GM18520 (cell line): ENCODE measurements at regions not wholly inside any gene's neighbourhood (a gene's known extent, or its start where the extent isn't known, plus 50 kb on each side); places are given as distances from the start of the nearest gene placed in this dataset.

Experiments
- ATAC-seq: cut with Tn5 transposase; IDR thresholded peaks from one replicate; pipeline ENCODE4 v1.9.1; 2021; ENCODE audit not compliant: unreplicated experiment

DNA sequence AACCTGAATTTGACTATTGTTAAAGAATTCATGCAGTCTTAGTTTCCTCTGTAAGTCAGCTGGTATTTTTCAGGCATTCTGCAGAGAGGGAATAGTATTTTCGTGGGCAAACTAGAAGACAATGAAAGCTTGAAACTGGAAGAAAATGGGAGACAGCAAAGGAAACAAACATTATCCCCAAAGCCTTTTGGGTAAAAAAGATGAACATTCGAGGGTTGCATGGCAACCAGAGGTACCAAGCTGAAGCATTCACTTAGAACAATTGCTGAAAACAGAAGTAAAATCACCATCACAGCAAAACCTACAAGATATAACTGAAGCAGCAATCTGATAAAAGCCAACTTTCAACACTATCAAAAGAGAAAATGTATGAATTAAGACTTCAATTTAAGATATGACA is 233.7 kb downstream of the SCG2 start:
- no peak for ATAC-seq

GRCh38 chr2:223369889-223370288 is 232.3 kb downstream of the SCG2 start:
- ATAC-seq = no peak

DNA sequence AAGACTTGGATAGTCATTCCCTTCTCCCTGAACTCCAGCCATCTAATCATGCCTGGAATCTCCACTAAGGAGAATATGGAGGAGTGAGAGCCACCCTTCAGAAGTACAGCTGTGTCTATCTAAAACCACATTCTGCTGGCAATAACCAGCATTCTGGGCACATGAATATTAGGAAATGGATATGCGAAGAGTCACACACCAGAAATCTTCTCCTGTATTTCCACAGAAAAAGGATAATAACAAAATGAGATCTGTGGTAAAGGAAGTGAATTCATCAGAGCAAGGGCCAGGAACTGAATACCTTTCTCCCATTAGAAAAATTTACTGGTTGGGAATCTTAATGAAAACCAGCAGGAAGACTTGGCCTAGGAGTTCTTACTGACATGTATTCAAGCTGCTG is 218.8 kb downstream of the SCG2 start:
- ATAC-seq = no peak

- ATAC-seq = no peak
These were observed 216.0 kb downstream of the SCG2 start for GRCh38 chr2:223386189-223386588.

DNA sequence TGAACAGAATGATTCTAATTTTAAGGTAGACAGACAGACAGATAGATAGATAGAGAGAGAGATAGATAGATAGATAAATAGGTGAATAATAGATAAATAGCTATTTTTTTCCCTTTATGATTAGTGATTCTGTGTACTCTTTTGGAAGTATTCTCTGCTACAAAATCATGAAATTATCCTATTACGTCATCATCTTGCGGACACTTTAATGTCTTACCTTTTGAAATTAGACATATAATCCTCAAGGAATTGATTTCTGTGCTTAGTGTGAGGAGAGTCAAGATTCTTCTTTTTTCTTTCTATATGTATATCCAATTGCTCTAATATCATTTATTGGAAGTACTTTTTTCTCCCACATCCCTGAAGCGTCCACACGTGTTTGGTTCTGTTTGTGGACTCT is 215.2 kb downstream of the SCG2 start:
- ATAC-seq = no peak

DNA sequence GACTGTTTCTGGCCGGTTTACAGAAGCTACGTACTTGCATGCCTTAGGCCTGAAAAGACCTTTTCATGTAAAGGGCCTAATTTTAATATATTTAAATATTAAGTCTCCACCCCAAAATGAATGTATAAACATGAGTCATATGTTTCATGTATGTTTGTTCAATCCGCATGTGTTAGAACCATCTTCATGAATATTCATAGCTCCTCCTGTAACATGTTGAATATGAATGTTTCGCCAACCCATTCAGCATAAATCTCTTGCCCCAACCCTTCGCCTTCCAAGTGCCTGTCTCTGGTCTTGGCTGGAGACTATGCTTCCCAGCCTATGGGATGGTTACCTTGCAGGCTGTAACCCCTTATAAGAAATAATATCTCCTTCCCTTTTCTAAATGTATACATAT is 212.5 kb downstream of the SCG2 start:
- ATAC-seq = no peak

GRCh38 chr2:223396993-223397392 is 205.2 kb downstream of the SCG2 start:
- no peak for ATAC-seq

GRCh38 chr2:223399357-223399957 is 202.7 kb downstream of the SCG2 start:
- ATAC-seq = no peak

GRCh38 chr2:223404616-223405015 is 197.5 kb downstream of the SCG2 start:
- ATAC-seq = no peak

- no peak for ATAC-seq
These were observed 187.5 kb downstream of the SCG2 start for GRCh38 chr2:223414646-223415045.

DNA sequence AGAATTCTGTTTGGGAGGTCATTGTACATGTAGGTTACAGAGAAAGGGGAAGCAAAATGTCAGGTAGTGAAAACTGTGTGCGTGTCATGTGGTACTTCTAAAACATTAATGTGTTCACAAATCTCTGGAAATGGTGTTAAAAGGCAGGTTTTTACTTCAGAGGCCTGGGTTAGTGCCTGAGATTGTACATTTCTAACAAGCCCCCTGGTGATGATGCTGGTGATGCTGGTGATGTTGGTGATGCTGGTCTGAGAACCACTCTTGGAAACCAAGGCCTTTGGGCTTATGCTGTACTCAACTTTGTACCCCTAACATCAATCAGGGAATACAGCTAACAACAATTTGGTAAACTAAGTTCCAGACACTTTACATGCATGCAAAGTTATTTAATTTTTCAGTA is 187.1 kb downstream of the SCG2 start:
- ATAC-seq = no peak

GRCh38 chr2:223416815-223417610 is 185.1 kb downstream of the SCG2 start:
- no peak for ATAC-seq

- ATAC-seq = no peak
These were observed 184.0 kb downstream of the SCG2 start for GRCh38 chr2:223418131-223418530.

GRCh38 chr2:223418604-223419199 is 183.5 kb downstream of the SCG2 start:
- ATAC-seq = no peak

DNA sequence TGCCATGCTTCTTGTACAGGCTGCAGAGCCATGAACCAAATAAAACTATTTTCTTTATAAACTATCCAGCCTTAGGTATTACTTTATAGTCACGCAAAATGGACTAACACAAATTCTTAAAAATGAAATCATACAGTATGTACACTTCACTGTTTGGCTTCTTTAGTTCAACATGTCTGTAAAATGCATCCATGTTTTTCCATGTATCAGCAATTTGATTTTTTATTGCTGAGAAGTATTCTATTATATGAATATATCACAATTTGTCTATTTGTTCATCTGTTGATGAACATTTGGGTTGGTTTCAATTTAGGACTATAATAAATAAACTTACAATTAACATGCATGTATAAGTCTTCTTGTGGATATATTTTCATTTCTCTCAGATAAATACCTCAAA is 182.1 kb downstream of the SCG2 start:
- no peak for ATAC-seq

DNA sequence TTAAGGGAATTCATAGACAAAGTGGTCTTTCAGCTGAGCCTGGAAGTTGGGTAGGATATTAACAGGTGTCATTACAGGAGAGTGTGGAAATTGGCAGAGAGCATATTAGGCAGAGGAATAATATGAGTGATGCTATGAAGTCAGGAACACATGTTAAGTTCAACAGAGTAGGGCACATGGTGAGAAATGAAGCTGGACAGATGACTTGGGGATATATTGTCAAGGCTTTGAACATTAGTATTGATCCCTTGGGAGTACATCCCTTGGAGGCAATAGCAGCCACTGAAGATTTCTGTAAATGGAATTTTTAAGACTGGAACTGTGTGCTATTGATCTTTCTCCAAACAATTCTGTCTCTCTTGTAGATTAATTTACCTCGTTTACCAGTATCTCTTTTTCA is 170.7 kb downstream of the SCG2 start:
- ATAC-seq = no peak

- ATAC-seq = no peak
These were observed 168.7 kb downstream of the SCG2 start for GRCh38 chr2:223433461-223433860.

- no peak for ATAC-seq
These were observed 164.4 kb downstream of the SCG2 start for GRCh38 chr2:223437788-223438187.

- ATAC-seq = no peak
These were observed 163.0 kb downstream of the SCG2 start for GRCh38 chr2:223439184-223439583.

- no peak for ATAC-seq
These were observed 162.4 kb downstream of the SCG2 start for GRCh38 chr2:223439786-223440185.

DNA sequence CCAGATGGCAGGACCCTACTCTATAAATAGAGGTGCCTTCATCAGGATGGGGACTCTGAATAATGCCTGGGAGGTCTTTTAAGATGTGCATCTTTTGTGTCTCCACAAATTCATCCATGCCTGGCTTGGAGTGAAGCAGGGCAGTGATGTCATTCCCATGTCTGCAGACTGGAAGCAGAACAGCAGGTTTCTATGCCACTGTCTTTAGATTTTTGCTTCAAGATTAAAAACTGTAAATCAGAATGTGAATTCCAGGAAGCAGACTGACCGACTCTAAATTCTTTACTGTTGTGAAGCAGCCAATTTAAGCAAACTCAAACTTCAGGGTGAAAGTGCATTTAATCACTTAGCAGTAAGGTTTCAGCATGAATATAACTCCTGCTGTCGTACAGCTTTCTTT is 159.3 kb downstream of the SCG2 start:
- ATAC-seq = no peak

DNA sequence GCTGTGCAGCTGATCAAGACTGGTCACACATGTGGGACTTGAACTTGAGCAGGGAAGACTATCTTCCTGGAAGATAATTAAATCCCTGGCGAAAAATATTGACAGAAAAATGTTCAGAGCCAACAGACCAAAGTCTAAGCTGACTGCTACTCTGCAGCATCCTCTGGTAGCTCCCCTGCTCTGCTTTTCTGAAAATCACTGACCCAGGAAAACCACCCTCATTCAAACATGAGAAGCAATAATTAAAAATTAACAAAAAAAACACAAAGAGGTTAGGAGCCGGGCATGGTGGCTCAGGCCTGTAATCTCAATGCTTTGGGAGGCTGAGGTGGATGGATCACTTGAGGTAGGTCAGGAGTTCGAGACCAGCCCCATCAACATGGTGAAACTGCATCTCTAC is 151.9 kb downstream of the SCG2 start:
- no peak for ATAC-seq
